HG02798 (cell line): ENCODE measurements at regions not wholly inside any gene's neighbourhood (a gene's known extent, or its start where the extent isn't known, plus 50 kb on each side); places are given as distances from the start of the nearest gene placed in this dataset.

Source experiments
- ATAC-seq: cut with Tn5 transposase; IDR thresholded peaks from one replicate; pipeline ENCODE4 v1.9.1; 2021; ENCODE audit warnings: mild to moderate bottlenecking; ENCODE audit not compliant: unreplicated experiment, poor library complexity

- ATAC-seq: peak; percentile 73
These were observed 58.7 kb upstream of the PTGS2 start for GRCh38 chr1:186738926-186739325.

- ATAC-seq: no peak
These were observed 56.9 kb upstream of the PTGS2 start for GRCh38 chr1:186736971-186737685.

DNA sequence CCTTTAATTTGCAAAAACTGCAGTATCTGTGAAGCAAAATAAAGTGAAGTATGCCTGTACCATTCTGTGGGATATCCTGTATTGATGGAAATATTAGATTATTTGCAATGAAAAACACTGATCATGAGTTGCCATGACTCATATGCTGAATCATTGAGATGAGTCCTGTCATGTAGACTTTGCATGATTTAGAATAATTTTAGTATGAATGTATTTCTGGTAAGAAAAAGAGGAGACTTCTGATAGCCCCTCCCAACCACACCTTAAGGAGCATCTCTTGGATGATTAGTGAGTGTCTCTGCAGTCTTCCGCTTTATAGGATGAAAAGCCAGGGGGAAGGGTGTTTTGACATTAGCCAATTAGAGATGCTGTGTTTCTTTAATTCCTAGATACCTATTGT, 55.2 kb upstream of the PTGS2 start:
- no peak for ATAC-seq

DNA sequence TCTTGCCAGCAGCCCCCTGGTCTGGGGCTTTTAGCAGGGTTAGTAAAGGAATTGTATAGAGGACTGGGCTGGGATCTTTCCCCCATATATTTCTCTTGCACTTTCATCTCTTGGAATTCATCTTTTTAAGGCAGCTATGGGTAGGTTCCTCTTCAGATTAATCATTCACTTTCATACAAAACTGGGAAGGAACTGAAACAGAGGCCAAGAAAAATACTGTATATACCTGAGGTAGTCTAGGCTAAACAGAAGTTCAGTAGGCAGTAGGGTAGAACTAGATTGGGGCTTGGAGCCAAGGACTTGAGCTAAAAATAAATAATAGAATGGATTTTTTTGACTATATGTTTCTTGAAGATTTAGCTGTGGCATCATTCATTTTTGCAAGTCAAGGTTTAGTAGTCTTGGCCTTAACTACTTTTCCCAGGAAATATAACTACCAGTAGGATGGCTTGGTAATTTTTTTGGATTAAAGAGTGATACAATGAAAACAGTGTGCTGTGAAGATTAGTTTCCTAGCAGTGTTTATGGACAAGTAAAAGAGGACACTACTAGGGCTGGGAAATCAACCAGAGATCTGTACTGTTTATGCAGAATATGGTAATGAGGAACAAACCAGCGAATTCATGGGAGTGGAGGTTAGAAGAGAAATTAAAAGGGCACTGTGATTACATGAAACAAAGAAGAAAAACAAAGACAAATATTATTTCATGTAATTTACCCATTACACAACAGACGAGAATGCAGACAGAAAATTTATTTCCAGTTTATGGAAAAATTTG, 50.9 kb upstream of the PTGS2 start:
- no peak for ATAC-seq
